IPS-15b (cell line): ENCODE measurements at regions not wholly inside any gene's neighbourhood (a gene's known extent, or its start where the extent isn't known, plus 50 kb on each side); places are given as distances from the start of the nearest gene placed in this dataset.

Source experiments
- H3K27me3 ChIP-seq: one replicate; pipeline ENCODE4 v1.6.1; 2013; ENCODE audit warnings: low read length; ENCODE audit not compliant: control insufficient read depth, insufficient read depth
- H3K36me3 ChIP-seq: one replicate; pipeline ENCODE4 v1.6.1; 2013; ENCODE audit warnings: low read length; ENCODE audit not compliant: control insufficient read depth, insufficient read depth
- H3K4me1 ChIP-seq: one replicate; pipeline ENCODE4 v1.6.1; 2013; ENCODE audit warnings: mild to moderate bottlenecking, low read length; ENCODE audit not compliant: control insufficient read depth, insufficient read depth
- H3K4me3 ChIP-seq: one replicate; pipeline ENCODE4 v1.5.1; 2013; ENCODE audit warnings: low read depth, low read length
- H3K9ac ChIP-seq: one replicate; pipeline ENCODE4 v1.6.1; 2013; ENCODE audit warnings: low read depth, mild to moderate bottlenecking, low read length
- H3K9me3 ChIP-seq: one replicate; pipeline ENCODE4 v1.6.1; 2013; ENCODE audit warnings: mild to moderate bottlenecking, low read length; ENCODE audit not compliant: control insufficient read depth, insufficient read depth

DNA sequence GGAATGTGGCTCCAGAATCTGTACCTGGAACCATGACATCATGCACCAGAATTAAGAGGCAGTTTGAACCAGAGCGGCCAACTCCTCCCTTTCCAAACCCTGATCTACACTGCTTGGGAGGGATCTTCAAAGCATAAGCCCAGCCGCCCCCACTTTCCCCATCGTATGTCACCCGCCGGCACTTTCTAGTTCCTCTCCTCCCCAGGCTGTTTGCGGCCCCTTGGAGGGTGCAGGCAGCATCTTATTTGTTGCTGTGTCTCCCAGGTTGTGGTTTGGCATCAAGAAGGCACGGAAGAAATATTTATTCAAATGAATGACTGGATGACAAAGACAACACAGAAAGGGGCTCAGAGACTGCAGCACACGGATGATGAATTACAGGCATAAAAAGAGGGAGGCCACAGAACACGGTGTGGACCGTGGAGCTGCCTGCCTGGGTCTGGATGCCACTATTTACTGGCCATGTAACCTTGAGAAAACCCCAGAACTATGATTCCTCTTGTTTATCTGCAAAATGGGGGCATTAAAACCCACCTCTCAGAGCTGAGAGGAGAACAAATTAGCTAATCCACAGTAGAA is 305.8 kb downstream of the EIPR1 start:
- Histone ChIP-seq H3K4me1 (no peaks in the 10 kb centered on the region), H3K4me3 (no peak overlapping the region), H3K9ac (no peak overlapping the region), H3K9me3 (no peaks in the 10 kb centered on the region), H3K27me3 (no peaks in the 10 kb centered on the region), H3K36me3 (no peaks in the 10 kb centered on the region)

DNA sequence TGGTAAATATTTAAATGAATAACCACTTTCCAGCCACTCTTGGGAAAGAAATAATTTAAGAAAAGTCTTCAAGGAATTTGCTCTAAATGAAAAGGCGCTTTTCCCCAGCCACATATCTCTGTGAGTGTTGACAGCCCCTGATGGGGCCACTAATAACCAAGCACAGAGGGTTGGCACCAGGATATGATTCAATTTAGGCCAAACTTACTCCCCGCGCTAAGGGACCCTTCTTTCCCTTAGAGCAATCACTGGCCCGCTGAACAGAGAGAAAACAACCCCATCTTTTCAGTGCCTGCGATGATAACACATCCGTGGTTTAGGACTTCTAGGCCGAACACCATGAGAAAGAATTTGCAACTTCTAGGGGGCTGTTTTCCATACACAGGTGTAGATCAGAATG is 310.8 kb downstream of the EIPR1 start:
- Histone ChIP-seq H3K4me3 (no peak overlapping the region), H3K36me3 (no peaks in the 10 kb centered on the region), H3K27me3 (no peaks in the 10 kb centered on the region), H3K4me1 (no peaks in the 10 kb centered on the region), H3K9ac (no peak overlapping the region), H3K9me3 (no peaks in the 10 kb centered on the region)

DNA sequence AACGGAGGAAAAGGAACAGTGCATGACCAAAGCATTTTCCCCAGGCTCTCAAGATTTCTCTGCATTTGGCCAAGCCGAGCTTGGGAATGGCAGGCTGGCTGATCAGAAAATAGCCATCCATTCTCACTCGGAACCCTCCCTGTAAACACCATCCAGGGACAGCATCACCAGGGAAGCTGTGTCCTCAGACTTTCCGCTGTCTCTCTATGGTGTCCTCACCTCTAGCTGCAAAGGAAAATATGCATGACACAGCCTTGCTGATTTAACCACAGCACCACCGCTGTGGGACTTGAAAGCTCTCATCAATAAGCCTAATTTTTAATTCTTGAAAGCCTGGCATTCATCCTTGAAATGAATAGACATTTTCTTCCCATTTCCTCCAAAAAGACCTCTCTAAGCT is 311.7 kb downstream of the EIPR1 start:
- no peak overlapping the region for H3K4me3 ChIP-seq
- no peaks in the 10 kb centered on the region for H3K36me3 ChIP-seq
- H3K9ac ChIP-seq: no peak overlapping the region
- H3K27me3 ChIP-seq: no peaks in the 10 kb centered on the region
- no peaks in the 10 kb centered on the region for H3K9me3 ChIP-seq
- H3K4me1 ChIP-seq: no peaks in the 10 kb centered on the region

DNA sequence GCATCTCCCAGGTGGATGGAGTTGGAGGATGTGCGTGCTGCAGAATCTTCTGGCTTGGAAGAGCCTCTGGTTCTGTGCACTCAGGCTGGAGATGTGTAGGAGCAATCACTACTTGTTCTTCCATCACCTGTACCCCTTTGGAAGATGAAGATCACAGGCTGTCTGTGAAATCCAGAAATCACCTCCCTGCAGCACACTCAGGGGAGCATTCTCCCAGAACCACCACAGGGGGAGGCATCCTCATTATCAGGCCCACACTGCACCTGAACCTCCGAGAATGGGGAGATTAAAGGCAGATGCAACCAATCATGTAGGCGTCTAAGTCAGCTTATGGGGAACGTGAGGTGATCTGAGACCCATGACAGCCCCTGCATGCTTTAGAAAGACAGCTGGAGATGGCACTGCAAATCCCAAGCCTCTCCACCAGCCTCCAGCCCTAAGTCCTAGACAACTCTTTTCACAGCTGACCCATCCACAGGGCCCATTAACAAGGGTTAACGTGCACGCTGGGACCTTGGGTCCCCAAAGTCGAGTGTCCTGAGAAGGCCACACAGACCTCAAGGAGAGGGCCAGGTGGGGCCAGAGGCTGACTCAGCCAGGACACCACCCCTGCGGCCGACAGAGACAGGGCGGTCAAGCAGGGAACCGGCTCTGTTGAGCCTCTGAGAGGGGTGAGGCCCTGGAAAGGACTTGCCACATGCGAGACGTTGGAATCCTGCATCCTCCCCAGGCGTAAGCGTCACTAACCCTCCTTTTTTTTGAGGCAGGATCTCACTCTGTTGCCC is 314.9 kb downstream of the EIPR1 start:
- Histone ChIP-seq H3K4me3 (no peak overlapping the region), H3K9ac (no peak overlapping the region), H3K4me1 (no peaks in the 10 kb centered on the region), H3K9me3 (no peaks in the 10 kb centered on the region), H3K27me3 (no peaks in the 10 kb centered on the region), H3K36me3 (no peaks in the 10 kb centered on the region)

GRCh38 chr2:3060049-3060448 is 317.6 kb downstream of the EIPR1 start:
- H3K9ac ChIP-seq: no peak overlapping the region
- no peaks in the 10 kb centered on the region for H3K9me3 ChIP-seq
- H3K27me3 ChIP-seq: no peaks in the 10 kb centered on the region
- H3K4me1 ChIP-seq: no peaks in the 10 kb centered on the region
- no peaks in the 10 kb centered on the region for H3K36me3 ChIP-seq
- H3K4me3 ChIP-seq: no peak overlapping the region

- no peaks in the 10 kb centered on the region for H3K4me1 ChIP-seq
- no peaks in the 10 kb centered on the region for H3K27me3 ChIP-seq
- no peaks in the 10 kb centered on the region for H3K36me3 ChIP-seq
- H3K4me3 ChIP-seq: no peak overlapping the region
- H3K9me3 ChIP-seq: no peaks in the 10 kb centered on the region
- H3K9ac ChIP-seq: no peak overlapping the region
Measured at GRCh38 chr2:3059141-3059925, 318.3 kb downstream of the EIPR1 start.

GRCh38 chr2:3054066-3054465 is 323.6 kb downstream of the EIPR1 start:
- H3K9me3 ChIP-seq: no peaks in the 10 kb centered on the region
- H3K9ac ChIP-seq: no peak overlapping the region
- no peaks in the 10 kb centered on the region for H3K36me3 ChIP-seq
- no peaks in the 10 kb centered on the region for H3K27me3 ChIP-seq
- H3K4me1 ChIP-seq: no peaks in the 10 kb centered on the region
- no peak overlapping the region for H3K4me3 ChIP-seq

- no peaks in the 10 kb centered on the region for H3K4me1 ChIP-seq
- no peaks in the 10 kb centered on the region for H3K27me3 ChIP-seq
- H3K4me3 ChIP-seq: no peak overlapping the region
- no peaks in the 10 kb centered on the region for H3K9me3 ChIP-seq
- H3K36me3 ChIP-seq: no peaks in the 10 kb centered on the region
- no peak overlapping the region for H3K9ac ChIP-seq
Measured at GRCh38 chr2:3051266-3051665, 326.4 kb downstream of the EIPR1 start.

- no peaks in the 10 kb centered on the region for H3K9me3 ChIP-seq
- no peaks in the 10 kb centered on the region for H3K4me1 ChIP-seq
- no peaks in the 10 kb centered on the region for H3K27me3 ChIP-seq
- H3K4me3 ChIP-seq: no peak overlapping the region
- H3K9ac ChIP-seq: no peak overlapping the region
- no peaks in the 10 kb centered on the region for H3K36me3 ChIP-seq
Measured at GRCh38 chr2:3046170-3046865, 331.3 kb downstream of the EIPR1 start.

DNA sequence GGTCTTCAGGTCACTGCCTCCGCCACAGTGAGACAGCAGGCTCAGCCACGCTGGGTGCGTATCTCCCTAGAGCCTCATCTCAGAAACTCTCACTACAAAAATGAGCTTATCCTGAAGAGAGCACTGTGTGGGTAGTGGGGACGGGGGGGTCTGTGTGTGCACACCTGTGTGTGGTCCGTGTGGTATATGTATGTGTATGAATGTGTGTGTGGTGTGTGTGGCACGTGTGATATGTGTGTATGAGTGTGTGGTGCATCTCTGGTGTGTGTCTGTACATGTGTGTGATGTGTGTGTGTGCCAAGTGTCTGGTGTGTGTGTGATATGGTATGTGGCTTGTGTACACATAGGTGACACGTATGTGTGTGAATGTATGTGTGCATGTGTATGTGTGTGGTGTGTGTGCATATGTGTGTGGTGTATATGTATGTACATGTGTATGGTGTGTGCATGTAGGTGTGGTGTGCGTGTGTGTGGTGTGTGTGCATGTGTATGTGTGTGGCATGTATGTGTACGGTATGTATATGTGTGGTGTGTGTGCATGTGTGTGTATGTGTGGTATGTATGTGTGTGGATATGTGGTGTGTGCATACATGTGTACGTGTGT is 332.2 kb downstream of the EIPR1 start:
- Histone ChIP-seq H3K36me3 (no peaks in the 10 kb centered on the region), H3K9ac (no peak overlapping the region), H3K4me3 (no peak overlapping the region), H3K27me3 (no peaks in the 10 kb centered on the region), H3K4me1 (no peaks in the 10 kb centered on the region), H3K9me3 (no peaks in the 10 kb centered on the region)

GRCh38 chr2:3044587-3045317 is 332.9 kb downstream of the EIPR1 start:
- H3K9me3 ChIP-seq: no peaks in the 10 kb centered on the region
- no peaks in the 10 kb centered on the region for H3K27me3 ChIP-seq
- H3K36me3 ChIP-seq: no peaks in the 10 kb centered on the region
- no peaks in the 10 kb centered on the region for H3K4me1 ChIP-seq
- no peak overlapping the region for H3K4me3 ChIP-seq
- H3K9ac ChIP-seq: no peak overlapping the region
